ENCODE measurements at regions not wholly inside any gene's neighbourhood (a gene's known extent, or its start where the extent isn't known, plus 50 kb on each side); places are given as distances from the start of the nearest gene placed in this dataset.

DNA sequence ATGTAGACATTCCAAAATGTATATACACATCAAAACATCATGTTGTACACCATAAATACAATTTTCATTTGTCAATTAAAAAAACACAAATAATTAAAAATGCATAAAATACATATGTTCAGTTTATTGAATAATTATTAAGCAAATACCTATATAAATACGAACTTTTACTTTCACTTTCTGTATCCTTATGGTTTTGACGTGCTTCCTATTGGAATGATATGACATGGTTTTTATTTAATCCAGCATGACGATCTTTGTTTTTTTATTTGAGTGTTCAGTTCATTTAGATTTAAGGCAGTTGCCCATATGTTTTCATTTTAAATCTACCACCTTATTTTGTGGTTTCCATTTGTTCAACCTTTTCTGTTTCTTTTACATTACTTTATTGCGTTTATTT is 198.3 kb upstream of the PLET1 start:
- intact Hi-C loops (cut with micrococcal nuclease): no loop called here
- no peak for TF ChIP-seq CTCF (IDR thresholded peaks at IDR 0.05; ENCODE audit: borderline replicate concordance)
- DNase-seq: no peak
- Histone ChIP-seq H3K36me3 (no peaks in the 10 kb centered on the region), H3K27ac (replicated peaks) (no peak overlapping the region), H3K9me3 (replicated peaks) (peaks cover 13% of the 10 kb centered on the region), H3K4me3 (no peak overlapping the region), H3K27me3 (ENCODE audit: low read depth) (no peaks in the 10 kb centered on the region), H3K4me1 (no peaks in the 10 kb centered on the region)

DNA sequence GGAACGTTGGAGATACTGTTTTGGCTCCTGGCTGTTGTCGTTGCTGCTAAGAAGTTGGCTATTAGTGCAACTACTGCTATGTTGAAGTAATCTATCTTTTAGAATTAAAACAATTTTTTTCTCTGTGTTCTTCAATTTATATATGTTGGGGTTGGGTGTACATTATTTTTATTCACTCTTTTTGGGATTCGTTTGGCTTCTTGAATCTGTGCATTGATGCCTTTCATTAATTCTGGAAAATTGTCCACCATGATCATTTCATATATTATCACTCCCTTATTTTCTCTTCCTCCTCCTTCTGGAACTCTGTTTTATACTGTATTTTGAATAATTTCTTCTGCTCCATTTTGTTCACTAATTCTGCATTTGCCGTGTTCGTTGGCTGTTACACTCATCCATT is 199.5 kb upstream of the PLET1 start:
- intact Hi-C loops (cut with micrococcal nuclease): no loop called here

GRCh38 chr11:112464949-112465348 is 204.3 kb upstream of the PLET1 start:
- Histone ChIP-seq H3K27ac (replicated peaks) (no peak overlapping the region), H3K27me3 (ENCODE audit: low read depth) (peaks cover 20% of the 10 kb centered on the region), H3K9me3 (replicated peaks) (no peaks in the 10 kb centered on the region), H3K4me1 (peaks cover 6% of the 10 kb centered on the region), H3K4me3 (no peak overlapping the region), H3K36me3 (no peaks in the 10 kb centered on the region)
- TF ChIP-seq CTCF (IDR thresholded peaks at IDR 0.05; ENCODE audit: borderline replicate concordance): no peak
- no peak for DNase-seq
- intact Hi-C loops (cut with micrococcal nuclease): no loop called here

More for the DNA sequence above, 199.5 kb upstream of the PLET1 start:
- no peaks in the 10 kb centered on the region for H3K4me1 ChIP-seq
- H3K36me3 ChIP-seq: no peaks in the 10 kb centered on the region
- DNase-seq: no peak
- peaks cover 8% of the 10 kb centered on the region for H3K27me3 ChIP-seq (ENCODE audit: low read depth)
- no peak overlapping the region for H3K4me3 ChIP-seq
- H3K27ac ChIP-seq (replicated peaks): no peak overlapping the region
- peaks cover 13% of the 10 kb centered on the region for H3K9me3 ChIP-seq (replicated peaks)
- TF ChIP-seq CTCF (IDR thresholded peaks at IDR 0.05; ENCODE audit: borderline replicate concordance): no peak

- Histone ChIP-seq H3K36me3 (no peaks in the 10 kb centered on the region), H3K27ac (replicated peaks) (no peak overlapping the region), H3K4me1 (peaks cover 6% of the 10 kb centered on the region), H3K9me3 (replicated peaks) (no peaks in the 10 kb centered on the region), H3K4me3 (no peak overlapping the region), H3K27me3 (ENCODE audit: low read depth) (peaks cover 20% of the 10 kb centered on the region)
- TF ChIP-seq CTCF (IDR thresholded peaks at IDR 0.05; ENCODE audit: borderline replicate concordance): no peak
- DNase-seq: no peak
- intact Hi-C loops (cut with micrococcal nuclease): no loop called here
Observed at GRCh38 chr11:112465433-112466024, 204.9 kb upstream of the PLET1 start.

GRCh38 chr11:112467721-112468120 is 207.1 kb upstream of the PLET1 start:
- Histone ChIP-seq H3K9me3 (replicated peaks) (no peaks in the 10 kb centered on the region), H3K27me3 (ENCODE audit: low read depth) (peaks cover 34% of the 10 kb centered on the region), H3K27ac (replicated peaks) (no peak overlapping the region), H3K4me1 (peaks cover 6% of the 10 kb centered on the region), H3K4me3 (no peak overlapping the region), H3K36me3 (no peaks in the 10 kb centered on the region)
- no peak for DNase-seq
- no peak for TF ChIP-seq CTCF (IDR thresholded peaks at IDR 0.05; ENCODE audit: borderline replicate concordance)
- intact Hi-C loops (cut with micrococcal nuclease): no loop called here
